ENCODE measurements at regions not wholly inside any gene's neighbourhood (a gene's known extent, or its start where the extent isn't known, plus 50 kb on each side); places are given as distances from the start of the nearest gene placed in this dataset.

- WGBS, result 89% methylated on average over 9 of the region's 9 CpGs
- DNase-seq, result peak in 1 of 3 donors; percentile 27
- intact Hi-C loops (cut with DNase I), result no loop called here
- H3K27me3 ChIP-seq (ENCODE audit: control insufficient read depth, insufficient read depth), result no peaks in the 10 kb centered on the region
- ATAC-seq, result no peak
- no peaks in the 10 kb centered on the region for H3K9me3 ChIP-seq (ENCODE audit: control insufficient read depth, low read length)
- peaks cover 2% of the 10 kb centered on the region for H3K4me1 ChIP-seq (ENCODE audit: control insufficient read depth, insufficient read depth, low read length)
- no peak overlapping the region for H3K27ac ChIP-seq (ENCODE audit: low read length)
- no peak overlapping the region for H3K4me3 ChIP-seq (ENCODE audit: low read length)
Measured at GRCh38 chr6:11925805-11926204, 86.3 kb upstream of the HIVEP1 start.

GRCh38 chr6:11923621-11924020 lies 88.5 kb upstream of the HIVEP1 start:
- no peak overlapping the region for H3K27ac ChIP-seq (ENCODE audit: low read length)
- DNase-seq (no peak), ATAC-seq (no peak)
- intact Hi-C loops (cut with DNase I), result no loop called here
- no peaks in the 10 kb centered on the region for H3K27me3 ChIP-seq (ENCODE audit: control insufficient read depth, insufficient read depth)
- peaks cover 2% of the 10 kb centered on the region for H3K4me1 ChIP-seq (ENCODE audit: control insufficient read depth, insufficient read depth, low read length)
- 97% methylated on average over 3 of the region's 3 CpGs for WGBS
- no peaks in the 10 kb centered on the region for H3K9me3 ChIP-seq (ENCODE audit: control insufficient read depth, low read length)
- no peak overlapping the region for H3K4me3 ChIP-seq (ENCODE audit: low read length)

GRCh38 chr6:11922901-11923300 lies 89.2 kb upstream of the HIVEP1 start:
- peaks cover 3% of the 10 kb centered on the region for H3K4me1 ChIP-seq (ENCODE audit: control insufficient read depth, insufficient read depth, low read length)
- no peaks in the 10 kb centered on the region for H3K27me3 ChIP-seq (ENCODE audit: control insufficient read depth, insufficient read depth)
- DNase-seq (no peak), ATAC-seq (no peak)
- H3K9me3 ChIP-seq (ENCODE audit: control insufficient read depth, low read length), result no peaks in the 10 kb centered on the region
- 96% methylated on average over 2 of the region's 2 CpGs for WGBS
- intact Hi-C loops (cut with DNase I), result no loop called here
- no peak overlapping the region for H3K4me3 ChIP-seq (ENCODE audit: low read length)
- H3K27ac ChIP-seq (ENCODE audit: low read length), result no peak overlapping the region

DNA sequence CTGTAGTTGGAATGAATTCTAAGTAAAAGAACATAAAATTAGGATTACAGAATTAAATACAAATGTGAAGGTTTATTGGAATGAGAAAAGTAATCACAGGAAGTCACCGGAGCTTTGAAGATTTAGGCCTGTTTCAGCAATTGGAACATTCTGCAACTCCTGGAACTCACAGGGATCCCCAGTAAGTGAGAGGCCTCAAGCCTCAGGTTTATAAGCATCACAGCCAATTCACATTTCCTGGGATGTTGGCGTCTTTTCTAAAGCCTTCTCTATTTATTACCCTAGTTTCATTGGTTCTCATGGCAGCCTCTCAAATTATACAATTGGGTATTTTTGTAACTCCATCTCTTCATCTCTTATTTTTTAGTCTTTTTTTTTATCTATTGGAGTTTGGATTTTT lies 90.4 kb upstream of the HIVEP1 start:
- DNase-seq (no peak), ATAC-seq (no peak)
- no peaks in the 10 kb centered on the region for H3K27me3 ChIP-seq (ENCODE audit: control insufficient read depth, insufficient read depth)
- H3K27ac ChIP-seq (ENCODE audit: low read length), result no peak overlapping the region
- H3K4me3 ChIP-seq (ENCODE audit: low read length), result no peak overlapping the region
- H3K9me3 ChIP-seq (ENCODE audit: control insufficient read depth, low read length), result no peaks in the 10 kb centered on the region
- 78% methylated on average over 2 of the region's 2 CpGs for WGBS
- H3K4me1 ChIP-seq (ENCODE audit: control insufficient read depth, insufficient read depth, low read length), result peaks cover 4% of the 10 kb centered on the region
- intact Hi-C loops (cut with DNase I), result no loop called here

GRCh38 chr6:11921017-11921438 lies 91.1 kb upstream of the HIVEP1 start:
- Histone ChIP-seq H3K4me1 (ENCODE audit: control insufficient read depth, insufficient read depth, low read length) (peaks cover 4% of the 10 kb centered on the region), H3K27me3 (ENCODE audit: control insufficient read depth, insufficient read depth) (no peaks in the 10 kb centered on the region), H3K27ac (ENCODE audit: low read length) (peak overlapping the region; percentile 13), H3K4me3 (ENCODE audit: low read length) (no peak overlapping the region), H3K9me3 (ENCODE audit: control insufficient read depth, low read length) (no peaks in the 10 kb centered on the region)
- intact Hi-C loops (cut with DNase I), result no loop called here
- WGBS, result 47% methylated on average over 5 of the region's 5 CpGs
- peak; percentile 95 to 97 for ATAC-seq
- DNase-seq, result peak; percentile 77 to 85 (median 80)

DNA sequence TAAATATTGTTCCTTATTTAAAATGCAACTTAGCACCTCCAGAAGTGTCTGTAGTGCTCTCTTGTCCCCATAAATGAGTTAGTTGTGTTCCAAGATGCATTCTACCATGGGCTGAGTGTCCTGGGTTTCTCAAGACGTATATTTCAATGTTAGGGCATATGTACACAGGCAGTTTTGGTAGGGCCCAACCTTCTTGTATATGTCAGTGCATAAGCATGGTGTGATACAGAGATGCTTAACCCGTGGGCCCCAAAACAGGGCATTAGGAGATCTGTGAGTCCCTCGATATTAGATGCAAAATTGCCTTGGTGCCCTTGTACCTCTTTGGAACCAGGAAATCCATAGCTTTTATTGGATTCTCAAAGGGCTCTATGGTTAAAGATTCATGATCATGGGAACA lies 91.5 kb upstream of the HIVEP1 start:
- Histone ChIP-seq H3K4me3 (ENCODE audit: low read length) (no peak overlapping the region), H3K4me1 (ENCODE audit: control insufficient read depth, insufficient read depth, low read length) (peaks cover 4% of the 10 kb centered on the region), H3K27ac (ENCODE audit: low read length) (peak overlapping the region; percentile 13), H3K27me3 (ENCODE audit: control insufficient read depth, insufficient read depth) (no peaks in the 10 kb centered on the region), H3K9me3 (ENCODE audit: control insufficient read depth, low read length) (no peaks in the 10 kb centered on the region)
- DNase-seq, result no peak
- intact Hi-C loops (cut with DNase I), result no loop called here
- WGBS, result 97% methylated on average over 3 of the region's 3 CpGs
- ATAC-seq, result no peak

DNA sequence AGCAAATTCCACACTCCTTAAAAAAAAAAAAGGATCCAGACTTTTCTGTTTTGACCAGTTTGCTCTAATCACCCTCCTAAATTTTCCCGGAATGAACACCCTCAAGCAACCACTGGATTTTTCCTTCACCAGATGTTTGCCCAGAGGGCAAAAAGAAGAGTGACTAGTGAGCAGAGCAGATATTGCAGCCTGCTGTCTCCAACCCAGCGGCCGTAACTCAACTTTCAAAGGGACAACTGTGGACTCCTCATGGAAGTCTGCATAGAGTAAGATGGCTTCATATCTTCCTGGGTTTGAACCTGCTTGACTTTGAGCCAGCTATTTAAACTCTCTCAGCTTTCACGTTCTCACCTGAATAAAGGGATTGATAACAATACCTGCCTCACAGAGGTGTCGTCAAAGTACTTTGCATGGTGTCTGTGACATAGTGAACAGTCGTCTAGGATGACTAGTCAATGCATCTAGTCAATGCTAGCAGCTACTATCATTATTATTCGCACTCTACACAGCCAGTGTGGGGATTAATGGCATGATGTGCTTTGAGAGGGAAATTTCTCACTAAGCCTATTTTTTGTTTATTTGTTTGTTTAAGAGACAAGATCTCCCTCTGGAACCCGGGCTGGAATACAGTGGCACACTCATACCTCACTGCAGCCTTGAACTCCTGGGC lies 92.2 kb upstream of the HIVEP1 start:
- no peaks in the 10 kb centered on the region for H3K27me3 ChIP-seq (ENCODE audit: control insufficient read depth, insufficient read depth)
- no peak for DNase-seq
- H3K9me3 ChIP-seq (ENCODE audit: control insufficient read depth, low read length), result no peaks in the 10 kb centered on the region
- 91% methylated on average over 8 of the region's 8 CpGs for WGBS
- no peak overlapping the region for H3K27ac ChIP-seq (ENCODE audit: low read length)
- peaks cover 4% of the 10 kb centered on the region for H3K4me1 ChIP-seq (ENCODE audit: control insufficient read depth, insufficient read depth, low read length)
- ATAC-seq, result no peak
- no peak overlapping the region for H3K4me3 ChIP-seq (ENCODE audit: low read length)
- intact Hi-C loops (cut with DNase I), result no loop called here

GRCh38 chr6:11918739-11919605 lies 93.1 kb upstream of the HIVEP1 start:
- ATAC-seq, result no peak
- intact Hi-C loops (cut with DNase I), result no loop called here
- Histone ChIP-seq H3K4me1 (ENCODE audit: control insufficient read depth, insufficient read depth, low read length) (peaks cover 4% of the 10 kb centered on the region), H3K9me3 (ENCODE audit: control insufficient read depth, low read length) (no peaks in the 10 kb centered on the region), H3K4me3 (ENCODE audit: low read length) (no peak overlapping the region), H3K27me3 (ENCODE audit: control insufficient read depth, insufficient read depth) (no peaks in the 10 kb centered on the region), H3K27ac (ENCODE audit: low read length) (no peak overlapping the region)
- WGBS, result 63% methylated on average over 9 of the region's 9 CpGs
- no peak for DNase-seq

DNA sequence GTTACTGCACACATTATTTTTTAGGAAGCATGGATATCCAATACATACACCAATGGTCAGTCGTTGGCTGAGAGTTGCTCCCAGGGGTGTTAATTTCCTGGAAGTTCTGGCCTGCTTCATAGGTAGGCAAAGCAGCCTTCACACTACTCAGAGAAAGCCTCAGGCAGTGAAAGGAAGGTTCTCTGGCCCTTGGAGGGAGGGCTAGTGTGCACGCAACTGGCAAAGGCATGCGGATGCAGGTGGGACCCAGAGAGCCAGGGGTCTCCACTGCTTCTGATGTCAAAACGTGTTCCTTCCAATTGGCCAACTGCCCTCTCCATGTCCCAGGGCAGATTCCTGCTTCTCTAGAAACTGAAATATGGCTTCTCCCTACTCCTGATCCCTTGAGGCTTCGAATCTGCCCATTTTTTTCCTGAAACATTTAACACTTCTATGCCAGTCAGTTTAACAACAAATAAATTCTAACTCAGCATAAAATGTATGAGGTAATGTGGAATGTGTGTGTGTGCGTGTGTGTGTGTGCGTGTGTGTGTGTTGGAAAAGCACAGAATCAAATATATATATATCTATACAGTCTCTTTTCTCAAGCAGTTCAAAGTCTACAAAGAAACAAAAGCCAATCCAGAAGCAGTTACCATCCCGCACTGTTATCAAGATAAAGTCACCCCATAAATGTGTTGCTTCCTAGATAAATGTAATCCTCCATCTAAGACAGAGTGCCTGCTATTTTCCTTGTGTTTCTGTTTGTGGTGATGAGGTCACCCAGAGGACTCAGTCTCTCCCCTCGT lies 94.0 kb upstream of the HIVEP1 start:
- intact Hi-C loops (cut with DNase I), result no loop called here
- 53% methylated on average over 9 of the region's 9 CpGs for WGBS
- H3K9me3 ChIP-seq (ENCODE audit: control insufficient read depth, low read length), result no peaks in the 10 kb centered on the region
- DNase-seq (peak in 1 of 3 donors; percentile 21), ATAC-seq (peak in 1 of 2 donors; percentile 49)
- no peaks in the 10 kb centered on the region for H3K27me3 ChIP-seq (ENCODE audit: control insufficient read depth, insufficient read depth)
- H3K4me3 ChIP-seq (ENCODE audit: low read length), result no peak overlapping the region
- peaks cover 4% of the 10 kb centered on the region for H3K4me1 ChIP-seq (ENCODE audit: control insufficient read depth, insufficient read depth, low read length)
- no peak overlapping the region for H3K27ac ChIP-seq (ENCODE audit: low read length)

- intact Hi-C loops (cut with DNase I), result no loop called here
- no peak for ATAC-seq
- WGBS, result 96% methylated on average over 6 of the region's 6 CpGs
Measured at GRCh38 chr6:11912420-11912819, 99.7 kb upstream of the HIVEP1 start.

GRCh38 chr6:11911538-11911937 lies 100.6 kb upstream of the HIVEP1 start:
- H3K4me1 ChIP-seq (ENCODE audit: control insufficient read depth, insufficient read depth, low read length), result no peaks in the 10 kb centered on the region
- intact Hi-C loops (cut with DNase I), result no loop called here
- no peaks in the 10 kb centered on the region for H3K9me3 ChIP-seq (ENCODE audit: control insufficient read depth, low read length)
- WGBS, result 91% methylated on average over 1 of the region's 1 CpG
- no peak overlapping the region for H3K4me3 ChIP-seq (ENCODE audit: low read length)
- ATAC-seq, result no peak
- H3K27ac ChIP-seq (ENCODE audit: low read length), result no peak overlapping the region
- no peak for DNase-seq
- H3K27me3 ChIP-seq (ENCODE audit: control insufficient read depth, insufficient read depth), result no peaks in the 10 kb centered on the region

More at GRCh38 chr6:11912420-11912819, 99.7 kb upstream of the HIVEP1 start:
- no peaks in the 10 kb centered on the region for H3K27me3 ChIP-seq (ENCODE audit: control insufficient read depth, insufficient read depth)
- H3K4me1 ChIP-seq (ENCODE audit: control insufficient read depth, insufficient read depth, low read length), result no peaks in the 10 kb centered on the region
- no peak overlapping the region for H3K4me3 ChIP-seq (ENCODE audit: low read length)
- no peak overlapping the region for H3K27ac ChIP-seq (ENCODE audit: low read length)
- H3K9me3 ChIP-seq (ENCODE audit: control insufficient read depth, low read length), result no peaks in the 10 kb centered on the region
- no peak for DNase-seq

Measured in right cardiac atrium (tissue), 5 donors.